Activated CD4-positive, alpha-beta T cell treated with anti-CD3 and anti-CD28 coated beads, Interleukin-2, amount 50 U/mL, for 4 hours (primary cell): ENCODE measurements at regions not wholly inside any gene's neighbourhood (a gene's known extent, or its start where the extent isn't known, plus 50 kb on each side); places are given as distances from the start of the nearest gene placed in this dataset.

Experiments
- DNase-seq, 2 experiments: peaks; one replicate each; pipeline ENCODE4 v3.0.0-alpha.2; 2020

GRCh38 chr4:89665662-89666061 lies 171.3 kb downstream of the SNCA start:
- DNase-seq = no peak

- no peak for DNase-seq
Measured at GRCh38 chr4:89664521-89664920, 172.4 kb downstream of the SNCA start.

DNA sequence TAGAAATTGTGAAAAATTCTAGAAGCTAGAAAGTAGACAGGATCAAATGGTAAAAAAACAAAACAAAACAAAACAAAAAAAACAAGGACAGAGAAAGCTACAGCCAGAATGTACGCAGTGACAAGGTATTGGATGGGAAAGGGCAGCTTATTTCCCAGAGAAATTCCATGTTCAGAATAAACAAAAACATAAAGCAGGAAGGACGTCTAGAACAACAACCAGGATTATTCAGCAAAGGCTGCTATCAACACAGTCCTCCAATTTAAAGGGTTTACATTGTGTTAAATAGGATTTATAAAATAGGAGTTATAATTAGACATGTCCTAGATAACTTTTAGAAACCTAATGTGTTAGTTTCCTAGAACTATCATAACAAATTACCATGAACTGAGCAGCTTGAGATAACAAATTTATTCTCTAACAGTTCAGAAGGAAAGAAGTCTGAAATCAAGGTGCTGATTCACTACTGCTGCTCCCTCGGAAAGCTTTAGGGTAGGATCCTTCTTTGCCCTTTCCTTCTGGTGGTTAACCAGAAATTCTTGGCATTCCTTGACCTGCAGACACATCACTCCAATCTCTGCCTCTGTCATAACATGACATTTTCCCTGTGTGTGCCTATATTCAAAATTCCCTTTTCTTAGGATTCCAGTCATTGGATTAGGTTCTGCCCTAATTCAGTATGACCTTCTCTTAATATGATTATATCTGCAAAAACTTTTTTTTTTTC lies 175.6 kb downstream of the SNCA start:
- no peak for DNase-seq

- no peak for DNase-seq
Measured at GRCh38 chr4:89660444-89661172, 176.4 kb downstream of the SNCA start.

DNA sequence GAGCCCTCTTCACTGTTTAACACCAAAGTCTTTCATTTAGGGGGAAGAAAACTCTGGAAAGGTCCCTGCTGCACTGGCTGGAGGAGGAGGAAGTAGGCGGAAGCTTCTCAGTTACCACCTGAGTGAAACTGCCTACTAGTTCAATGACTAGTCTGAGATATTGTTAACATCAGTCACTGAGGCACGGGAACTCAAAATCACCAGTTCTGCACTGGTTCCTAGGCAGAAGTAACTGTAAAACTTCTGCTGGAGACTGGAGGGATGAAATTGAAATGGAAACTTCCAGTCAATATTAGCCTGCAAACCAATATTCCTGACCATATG lies 178.3 kb downstream of the SNCA start:
- no peak for DNase-seq

DNA sequence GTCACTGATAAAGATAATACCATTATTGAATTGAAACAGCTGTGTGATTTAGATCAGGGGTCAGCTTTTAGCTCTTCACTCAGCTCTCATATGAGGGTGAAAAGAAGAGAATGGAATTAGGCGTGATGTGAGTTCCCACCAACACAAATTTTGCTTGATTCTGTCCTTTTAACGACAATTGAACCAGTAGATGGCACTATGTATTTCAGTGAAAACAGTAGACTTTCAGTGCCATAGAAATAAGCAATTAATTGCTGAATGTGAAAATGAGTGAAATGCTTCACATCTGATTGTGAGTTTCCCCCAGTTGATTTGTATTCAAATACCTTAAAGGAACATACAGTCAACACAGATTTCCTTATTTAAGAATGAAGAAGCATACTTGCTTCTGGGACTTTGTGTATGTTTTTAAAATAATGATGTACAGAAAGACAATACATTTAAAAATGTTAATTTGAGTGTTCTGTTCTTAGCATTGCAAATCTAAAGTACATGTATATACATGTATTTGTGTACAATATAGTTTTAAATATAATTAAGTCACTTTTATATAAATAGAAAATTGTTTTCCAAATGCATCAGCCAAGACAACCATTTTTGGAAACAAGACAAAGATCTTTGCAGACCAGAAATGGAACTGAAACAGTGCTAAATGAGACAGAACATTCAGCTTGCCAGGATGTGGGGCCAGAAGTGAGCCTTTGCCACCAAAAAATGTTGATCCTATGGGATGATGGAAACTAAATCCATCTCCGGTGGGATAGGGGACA lies 178.8 kb downstream of the SNCA start:
- DNase-seq = no peak

DNA sequence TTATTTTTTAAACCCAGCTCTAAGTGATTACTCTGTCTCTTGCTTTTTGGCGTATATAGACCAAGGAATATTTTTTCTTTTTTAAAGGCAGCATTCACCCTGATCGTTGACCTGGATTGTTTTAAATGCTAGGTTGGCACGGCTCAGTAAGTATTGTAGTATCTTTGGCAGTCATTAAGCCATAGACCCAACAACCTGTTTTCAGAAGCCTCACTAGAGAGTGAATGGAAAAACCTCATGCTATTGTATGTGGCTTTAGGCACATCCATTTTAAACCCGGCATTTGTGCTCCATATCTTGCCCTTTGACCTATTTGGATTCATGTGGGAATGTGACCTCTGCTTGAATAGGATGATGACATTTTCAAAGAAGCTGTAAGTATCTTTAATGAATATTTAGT lies 183.9 kb downstream of the SNCA start:
- no peak for DNase-seq

- DNase-seq = no peak
Measured at GRCh38 chr4:89645482-89645881, 191.5 kb downstream of the SNCA start.

GRCh38 chr4:89641367-89641687 lies 195.6 kb downstream of the SNCA start:
- no peak for DNase-seq

- DNase-seq = no peak
Measured at GRCh38 chr4:89640620-89641366, 196.2 kb downstream of the SNCA start.

DNA sequence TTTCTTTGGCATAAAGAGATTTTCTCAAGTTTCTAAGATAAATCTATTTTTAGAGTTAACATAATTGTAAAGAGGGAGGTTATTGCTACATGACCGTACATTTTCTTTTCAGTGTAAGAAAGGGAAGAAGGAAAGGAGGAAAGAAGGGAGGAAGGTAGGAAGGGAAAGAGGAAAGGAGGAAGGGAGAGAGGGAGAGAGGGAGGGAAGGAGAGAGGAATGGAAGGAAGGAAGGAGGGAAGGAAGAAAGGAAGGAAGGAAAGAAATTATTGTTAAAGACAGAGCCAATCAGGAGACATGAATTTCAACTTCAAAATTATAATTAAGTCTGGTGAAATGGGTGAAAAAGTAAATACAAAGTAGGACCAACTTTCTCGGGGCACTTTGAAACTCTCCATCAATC lies 197.6 kb downstream of the SNCA start:
- no peak for DNase-seq

- DNase-seq = no peak
Measured at GRCh38 chr4:89625599-89626293, 211.2 kb downstream of the SNCA start.

DNA sequence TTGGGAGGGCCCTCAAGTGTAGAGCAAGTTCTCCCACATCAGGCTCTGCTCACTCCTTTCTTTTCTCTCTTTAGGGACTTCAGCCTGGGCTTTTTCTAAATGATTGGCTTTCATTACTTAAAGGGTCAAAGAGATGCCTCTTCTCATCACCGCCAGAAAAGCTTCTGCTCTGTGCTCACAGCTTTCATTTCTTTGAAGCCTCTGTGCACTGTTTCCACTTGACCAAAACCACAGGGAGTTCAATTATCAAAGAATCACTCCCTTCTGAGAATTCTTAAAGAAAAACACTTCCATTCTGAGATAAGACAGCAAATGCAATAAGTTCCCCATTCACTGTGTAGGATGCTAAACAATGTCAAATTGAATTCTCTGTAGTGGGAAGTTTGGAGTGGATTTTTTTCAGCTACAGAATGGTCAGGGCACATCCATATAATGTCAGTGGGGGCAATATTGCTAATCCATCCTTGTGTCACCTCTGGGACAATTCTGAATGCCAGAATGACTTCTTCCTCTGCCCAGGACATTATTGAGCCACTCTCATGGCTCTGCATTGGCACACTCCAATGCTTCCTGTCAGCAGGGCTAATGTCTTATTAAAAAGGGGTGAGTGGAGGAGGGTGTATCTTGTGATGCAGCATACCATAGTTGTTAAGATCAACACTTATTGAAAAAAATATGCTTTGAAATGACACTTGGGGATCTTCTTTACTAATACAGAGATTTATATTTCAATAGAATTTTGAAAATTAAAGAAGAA lies 217.6 kb downstream of the SNCA start:
- no peak for DNase-seq

DNA sequence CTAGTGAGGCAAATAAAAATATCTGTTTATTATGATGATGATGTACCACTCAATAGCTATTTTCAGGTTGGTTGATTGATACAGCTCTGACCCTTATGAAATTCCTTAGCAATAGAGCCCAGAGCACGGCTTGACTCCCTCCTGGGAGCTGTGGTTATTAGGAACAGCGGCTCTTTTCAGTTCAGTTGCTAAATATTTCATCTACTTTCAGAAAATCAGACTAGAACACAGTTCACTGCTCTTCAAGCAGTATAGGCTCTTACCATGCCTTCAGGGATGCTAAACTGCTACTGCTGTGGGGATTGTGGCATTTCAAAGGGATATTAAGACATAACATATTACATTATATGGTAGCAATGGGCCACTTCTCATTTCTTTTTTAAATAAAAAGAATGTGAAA lies 218.8 kb downstream of the SNCA start:
- DNase-seq = no peak

GRCh38 chr4:89617317-89617716 lies 219.6 kb downstream of the SNCA start:
- DNase-seq = no peak

GRCh38 chr4:89616382-89616781 lies 220.6 kb downstream of the SNCA start:
- no peak for DNase-seq

- no peak for DNase-seq
Measured at GRCh38 chr4:89615051-89615450, 221.9 kb downstream of the SNCA start.

GRCh38 chr4:89614155-89614554 lies 222.8 kb downstream of the SNCA start:
- DNase-seq = no peak

- no peak for DNase-seq
Measured at GRCh38 chr4:89610236-89610635, 226.7 kb downstream of the SNCA start.

- no peak for DNase-seq
Measured at GRCh38 chr4:89609756-89610155, 227.2 kb downstream of the SNCA start.

DNA sequence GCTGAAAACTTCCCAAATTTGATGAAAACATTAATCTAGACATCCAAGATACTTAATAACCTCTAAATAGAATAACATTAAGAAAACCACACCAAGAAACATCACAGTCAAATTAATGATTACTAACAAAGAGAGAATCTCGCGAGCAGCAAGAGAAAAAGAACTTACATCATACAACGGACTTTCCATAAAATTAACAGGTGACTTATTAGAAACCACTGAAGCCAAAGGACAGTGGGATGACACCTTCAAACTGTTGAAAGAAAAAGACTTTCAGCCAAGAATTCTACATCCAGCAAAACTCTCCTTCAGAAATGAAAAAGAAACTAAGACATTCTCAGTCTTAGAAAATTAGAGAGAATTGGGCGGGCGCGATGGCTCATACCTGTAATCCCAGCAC lies 232.0 kb downstream of the SNCA start:
- DNase-seq = no peak

DNA sequence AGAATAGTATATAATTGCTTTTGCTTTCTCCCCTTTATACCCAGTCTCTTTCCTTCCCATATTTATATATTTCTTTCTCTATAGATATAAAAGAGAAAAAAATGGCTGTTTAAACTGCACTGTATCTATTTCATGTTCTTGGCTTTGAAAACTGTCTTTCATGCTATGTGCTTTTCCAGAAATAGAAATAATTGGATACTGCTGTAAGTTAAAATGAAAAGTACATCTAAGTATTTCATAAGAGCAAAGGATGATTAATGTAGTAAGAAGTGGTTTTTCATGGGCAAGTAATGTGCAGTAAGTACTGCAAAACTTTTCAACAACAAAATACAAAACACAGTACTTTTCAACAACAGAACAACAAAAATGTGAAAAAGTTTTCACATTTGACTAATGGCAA lies 237.9 kb downstream of the SNCA start:
- no peak for DNase-seq
